A549 (cell line): ENCODE measurements at regions not wholly inside any gene's neighbourhood (a gene's known extent, or its start where the extent isn't known, plus 50 kb on each side); places are given as distances from the start of the nearest gene placed in this dataset.

ENCODE experiments used
- ATAC-seq, 2 experiments: fragments of 200-7000 bp in 1 of 2; fragments of >200 bp in 1 of 2; cut with Nextera tagmentation in 1 of 2; cut with Tn5 transposase in 1 of 2; 3 replicates each; pipeline versions ENCODE4 v1.8.0 to v1.9.1; 2018 to 2020; ENCODE audit warnings: mild to moderate bottlenecking in 1 of 2, moderate library complexity in 1 of 2
- CTCF ChIA-PET: fragments of 300-600 bp; sonication (Branson Sonifier 250); formaldehyde crosslinking; extraction: SDS; loops from one replicate; lab custom pipeline; 2021; ENCODE audit warnings: antibody characterized with exemption, inconsistent platforms; lab: Yijun Ruan, JAX
- POLR2A ChIA-PET: fragments of 350-600 bp; formaldehyde crosslinking; extraction: SDS; loops from one replicate; lab custom pipeline; 2021; ENCODE audit warnings: antibody characterized with exemption, inconsistent platforms; lab: Yijun Ruan, JAX
- DNase-seq, 2 experiments: peaks; one replicate each; pipeline versions ENCODE4 v3.0.0 to v3.0.0-alpha.2; 2011 to 2016; ENCODE audit warnings: low read depth in 1 of 2, low spot score in 1 of 2
- FAIRE-seq: peaks from 2 replicates; lab custom pipeline; 2011; peaks lifted over from hg19 to GRCh38; lab: Jason Lieb, UNC
- H3K27ac ChIP-seq, 2 experiments: fragments of >200 bp; sonication (Bioruptor Twin); formaldehyde crosslinking; 3 replicates each; pipeline ENCODE4 v1.5.1; 2016 to 2017
- H3K4me1 ChIP-seq: fragments of >200 bp; sonication (Bioruptor Twin); formaldehyde crosslinking; 3 replicates; pipeline ENCODE4 v1.6.1; 2016
- H3K4me2 ChIP-seq: fragments of >200 bp; sonication (Bioruptor Twin); formaldehyde crosslinking; 3 replicates; pipeline ENCODE4 v1.6.1; 2016
- H3K4me3 ChIP-seq: fragments of >200 bp; sonication (Bioruptor Twin); formaldehyde crosslinking; 3 replicates; pipeline ENCODE4 v1.5.1; 2016
- H3K9me3 ChIP-seq: fragments of >200 bp; sonication (Bioruptor Twin); formaldehyde crosslinking; 3 replicates; pipeline ENCODE4 v1.6.1; 2016
- BCL3 ChIP-seq: fragments of >200 bp; sonication (Bioruptor Twin); formaldehyde crosslinking; IDR thresholded peaks from 3 replicates; pipeline ENCODE4 v1.6.1; 2016
- BHLHE40 ChIP-seq: IDR thresholded peaks from 2 replicates; pipeline ENCODE4 v1.6.1; 2012; ENCODE audit warnings: low read depth, low read length, inconsistent platforms
- CEBPB ChIP-seq, 2 experiments: fragments of >200 bp in 1 of 2; sonication (Bioruptor Twin) in 1 of 2; formaldehyde crosslinking in 1 of 2; IDR thresholded peaks; 2 replicates each; pipeline ENCODE4 v1.6.1; 2012 to 2016
- CHD2 ChIP-seq: fragments of 150-350 bp; IDR thresholded peaks from 2 replicates; pipeline ENCODE4 v1.6.1; 2014; ENCODE audit warnings: low read length; ENCODE audit not compliant: partially characterized antibody
- CTCF ChIP-seq: fragments of >200 bp; sonication (Bioruptor Twin); formaldehyde crosslinking; IDR thresholded peaks from 3 replicates; pipeline ENCODE4 v1.5.1; 2016
- E2F6 ChIP-seq: IDR thresholded peaks from 2 replicates; pipeline ENCODE4 v1.6.1; 2012; ENCODE audit warnings: low read depth, borderline replicate concordance
- EHMT2 ChIP-seq: fragments of 200-600 bp; sonication (generic); IDR thresholded peaks from 2 replicates; pipeline ENCODE4 v1.6.1; 2016; ENCODE audit warnings: antibody characterized with exemption, low read depth, mild to moderate bottlenecking, moderate library complexity
- GATA3 ChIP-seq: IDR thresholded peaks from 2 replicates; pipeline ENCODE4 v1.6.1; 2012; ENCODE audit warnings: borderline replicate concordance
- HES2 ChIP-seq: fragments of >200 bp; sonication (Bioruptor Twin); formaldehyde crosslinking; IDR thresholded peaks from 2 replicates; pipeline ENCODE4 v1.6.1; 2016
- HOXB5 ChIP-seq: fragments of 250-450 bp; sonication (Bioruptor Pico); IDR thresholded peaks from 2 replicates; pipeline ENCODE4 v1.5.0; 2020; ENCODE audit warnings: mild to moderate bottlenecking, moderate library complexity
- JUN ChIP-seq, 2 experiments: fragments of >200 bp; sonication (Bioruptor Twin); formaldehyde crosslinking; IDR thresholded peaks; 2 replicates in 1 of 2; 3 replicates in 1 of 2; pipeline ENCODE4 v1.6.1; 2016 to 2017
- JUNB ChIP-seq: fragments of >200 bp; sonication (Bioruptor Twin); formaldehyde crosslinking; IDR thresholded peaks from 2 replicates; pipeline ENCODE4 v1.6.1; 2016
- KDM1A ChIP-seq: fragments of 200-600 bp; sonication (generic); IDR thresholded peaks from 2 replicates; pipeline ENCODE4 v1.6.1; 2016; ENCODE audit warnings: low read depth, mild to moderate bottlenecking
- MAX ChIP-seq: IDR thresholded peaks from 2 replicates; pipeline ENCODE4 v1.6.1; 2012
- MYC ChIP-seq: IDR thresholded peaks from 2 replicates; pipeline ENCODE4 v1.6.1; 2012; ENCODE audit warnings: mild to moderate bottlenecking, inconsistent platforms, low read length, improper control_type of control experiment, borderline replicate concordance
- NR3C1 ChIP-seq: fragments of >200 bp; sonication (Bioruptor Twin); formaldehyde crosslinking; IDR thresholded peaks from 3 replicates; pipeline ENCODE4 v1.6.1; 2017
- PBX3 ChIP-seq: IDR thresholded peaks from 2 replicates; pipeline ENCODE4 v1.6.1; 2012
- RFX5 ChIP-seq: fragments of 450-650 bp; IDR thresholded peaks from 2 replicates; pipeline ENCODE4 v1.7.1; 2014; ENCODE audit warnings: antibody characterized with exemption, mild to moderate bottlenecking, moderate library complexity
- RNF2 ChIP-seq: fragments of 200-600 bp; sonication (generic); IDR thresholded peaks from 2 replicates; pipeline ENCODE4 v1.6.1; 2016; ENCODE audit warnings: low read depth, mild to moderate bottlenecking, antibody characterized with exemption, moderate library complexity, borderline replicate concordance
- TFCP2L1 ChIP-seq: fragments of 250-450 bp; sonication (Bioruptor Pico); IDR thresholded peaks from 2 replicates; pipeline ENCODE4 v1.5.0; 2021; ENCODE audit warnings: mild to moderate bottlenecking
- TP53 ChIP-seq: fragments of 250-450 bp; sonication (Bioruptor Pico); IDR thresholded peaks from 2 replicates; pipeline ENCODE4 v1.5.0; 2021; ENCODE audit warnings: mild to moderate bottlenecking, moderate library complexity
- ZC3H11A ChIP-seq: fragments of 450-650 bp; IDR thresholded peaks from 2 replicates; pipeline ENCODE4 v1.6.1; 2014; ENCODE audit warnings: antibody characterized with exemption, mild to moderate bottlenecking
- ZFP36 ChIP-seq: fragments of 450-650 bp; IDR thresholded peaks from 2 replicates; pipeline ENCODE4 v1.6.1; 2014; ENCODE audit warnings: borderline replicate concordance; ENCODE audit not compliant: partially characterized antibody
- WGBS: methylation state at CpG from one replicate; pipeline ENCODE4 v1.1.6; 2017; ENCODE audit errors: missing lambda C conversion rate; 5-methylcytosine and 5-hydroxymethylcytosine counted together

GRCh38 chr4:3834663-3835521 lies 68.7 kb downstream of the ADRA2C start:
- Histone ChIP-seq H3K4me1 (no peaks in the 10 kb centered on the region), H3K27ac (no peak overlapping the region), H3K4me2 (no peak overlapping the region), H3K4me3 (no peak overlapping the region), H3K9me3 (no peaks in the 10 kb centered on the region)
- DNase-seq (no peak), FAIRE-seq (no peak), ATAC-seq (peak; percentile 11 to 44; a peak in 2 of 6 replicates)
- ChIA-PET POLR2A (no interaction called here), CTCF (interaction anchor here (0.7 to 2.0 kb wide), 2 partner anchors 13 to 70 kb away, joined by 3 to 6 read pairs; no protein-coding TSS in a partner anchor)
- 49% methylated on average over 10 of the region's 18 CpGs for WGBS
- TF ChIP-seq RFX5 (no peak), BHLHE40 (no peak), BCL3 (no peak), CHD2 (no peak), HOXB5 (no peak), MYC (no peak), PBX3 (no peak), TP53 (CRISPR knock-in tag) (no peak), TFCP2L1 (CRISPR knock-in tag) (no peak), HES2 (no peak), JUN (IDR thresholded peaks at IDR 0.05) (no peak)

- H3K4me2 ChIP-seq = no peak overlapping the region
- 55% methylated on average over 7 of the region's 22 CpGs for whole genome bisulfite sequencing
- TF ChIP-seq KDM1A (no peak), JUNB (no peak), RNF2 (no peak), NR3C1 (no peak), E2F6 (no peak), ZFP36 (no peak)
- peak in 1 of 2 experiments; percentile 29; a peak in 2 of 6 replicates for ATAC-seq
- H3K9me3 ChIP-seq = no peaks in the 10 kb centered on the region
- ChIA-PET CTCF (no interaction called here), POLR2A (no interaction called here)
- no peaks in the 10 kb centered on the region for H3K4me1 ChIP-seq
- H3K27ac ChIP-seq = no peak overlapping the region
- H3K4me3 ChIP-seq = no peak overlapping the region
- no peak for DNase-seq
- FAIRE-seq = no peak
Measured at GRCh38 chr4:3835527-3836405, 69.6 kb downstream of the ADRA2C start.

GRCh38 chr4:3836406-3836755 lies 70.2 kb downstream of the ADRA2C start:
- CTCF ChIA-PET = no interaction called here
- H3K4me1 ChIP-seq = no peaks in the 10 kb centered on the region
- WGBS = 65% methylated on average over 6 of the region's 10 CpGs
- DNase-seq = no peak
- FAIRE-seq = no peak
- POLR2A ChIA-PET = no interaction called here
- H3K9me3 ChIP-seq = no peaks in the 10 kb centered on the region
- H3K27ac ChIP-seq = no peak overlapping the region
- no peak overlapping the region for H3K4me2 ChIP-seq
- no peak for TF ChIP-seq ZC3H11A
- TF ChIP-seq MAX = no peak
- no peak for TF ChIP-seq CEBPB (IDR thresholded peaks at IDR 0.05)
- TF ChIP-seq BHLHE40 = no peak
- TF ChIP-seq CTCF = no peak
- TF ChIP-seq EHMT2 = no peak
- no peak for TF ChIP-seq GATA3
- no peak overlapping the region for H3K4me3 ChIP-seq
- no peak for ATAC-seq
